GM21786 (cell line): ENCODE measurements at regions not wholly inside any gene's neighbourhood (a gene's known extent, or its start where the extent isn't known, plus 50 kb on each side); places are given as distances from the start of the nearest gene placed in this dataset.
"Not testable (repeated sequence)": the region's sequence is repeated elsewhere in the genome, so short reads cannot be mapped to it uniquely, and the experiment has no call there.

Experiments
- ATAC-seq: cut with Tn5 transposase; IDR thresholded peaks from one replicate; pipeline ENCODE4 v1.9.1; 2021; ENCODE audit not compliant: unreplicated experiment

GRCh38 chr12:131333621-131334440, 377.1 kb upstream of the SFSWAP start:
- no peak for ATAC-seq

GRCh38 chr12:131334835-131335234, 376.1 kb upstream of the SFSWAP start:
- ATAC-seq: no peak

- ATAC-seq: no peak
Measured at GRCh38 chr12:131335456-131335855, 375.4 kb upstream of the SFSWAP start.

GRCh38 chr12:131337861-131338260, 373.0 kb upstream of the SFSWAP start:
- ATAC-seq: not testable (repeated sequence)

GRCh38 chr12:131340616-131341210, 370.2 kb upstream of the SFSWAP start:
- ATAC-seq: no peak

- ATAC-seq: not testable (repeated sequence)
Measured at GRCh38 chr12:131341608-131342007, 369.3 kb upstream of the SFSWAP start.

- not testable (repeated sequence) for ATAC-seq
Measured at GRCh38 chr12:131343436-131343835, 367.5 kb upstream of the SFSWAP start.

- ATAC-seq: not testable (repeated sequence)
Measured at GRCh38 chr12:131344715-131345520, 366.0 kb upstream of the SFSWAP start.

- ATAC-seq: no peak
Measured at GRCh38 chr12:131345521-131346436, 365.1 kb upstream of the SFSWAP start.

- ATAC-seq: no peak
Measured at GRCh38 chr12:131346555-131347344, 364.1 kb upstream of the SFSWAP start.

GRCh38 chr12:131347345-131347714, 363.6 kb upstream of the SFSWAP start:
- ATAC-seq: no peak

GRCh38 chr12:131347732-131348131, 363.2 kb upstream of the SFSWAP start:
- ATAC-seq: no peak

GRCh38 chr12:131348231-131348630, 362.7 kb upstream of the SFSWAP start:
- no peak for ATAC-seq

- ATAC-seq: no peak
Measured at GRCh38 chr12:131348646-131349045, 362.2 kb upstream of the SFSWAP start.

GRCh38 chr12:131349397-131350127, 361.3 kb upstream of the SFSWAP start:
- ATAC-seq: no peak

- ATAC-seq: no peak
Measured at GRCh38 chr12:131350943-131351318, 360.0 kb upstream of the SFSWAP start.

- ATAC-seq: no peak
Measured at GRCh38 chr12:131351319-131352028, 359.4 kb upstream of the SFSWAP start.

- ATAC-seq: no peak
Measured at GRCh38 chr12:131352296-131352900, 358.5 kb upstream of the SFSWAP start.
